Adrenal gland (tissue), 5 donors: ENCODE measurements at regions not wholly inside any gene's neighbourhood (a gene's known extent, or its start where the extent isn't known, plus 50 kb on each side); places are given as distances from the start of the nearest gene placed in this dataset.

Source experiments
- CTCF ChIP-seq, 6 experiments: fragments of 450-650 bp in 4 of 6; fragments of 200-600 bp in 2 of 6; sonication (generic) in 1 of 6; IDR thresholded peaks; 1 replicate in 5 of 6; 2 replicates in 1 of 6; pipeline versions ENCODE4 v1.5.1 to v1.8.0; 2016 to 2021; ENCODE audit warnings: antibody characterized with exemption in 6 of 6, mild to moderate bottlenecking in 2 of 6, moderate library complexity in 1 of 6
- POLR2A ChIP-seq, 2 donors: fragments of 450-650 bp; IDR thresholded peaks; one replicate each; pipeline ENCODE4 v1.6.1; 2017; ENCODE audit warnings: antibody characterized with exemption in 2 of 2, mild to moderate bottlenecking in 2 of 2, moderate library complexity in 1 of 2
- donor health status: DM: no; HTN: no; CAD: no.

GRCh38 chr4:92231511-92231910 is 72.3 kb upstream of the GRID2 start:
- no peak for TF ChIP-seq CTCF (IDR thresholded peaks at IDR 0.05)
- no peak for TF ChIP-seq POLR2A (IDR thresholded peaks at IDR 0.05)
